ENCODE measurements at regions not wholly inside any gene's neighbourhood (a gene's known extent, or its start where the extent isn't known, plus 50 kb on each side); places are given as distances from the start of the nearest gene placed in this dataset.

GRCh38 chr2:192499476-192499875, 304.7 kb upstream of the TMEFF2 start:
- Histone ChIP-seq H3K79me2 (ENCODE audit: control insufficient read depth, insufficient read depth, low read length) (no peaks in the 10 kb centered on the region), H3K27ac (ENCODE audit: control insufficient read depth, insufficient read depth) (no peak overlapping the region), H3K4me3 (no peak overlapping the region), H4K20me1 (ENCODE audit: control insufficient read depth, insufficient read depth) (no peaks in the 10 kb centered on the region), H3K4me1 (ENCODE audit: control insufficient read depth, insufficient read depth, low read length) (no peaks in the 10 kb centered on the region), H3K9ac (ENCODE audit: control insufficient read depth, insufficient read depth, low read length) (no peak overlapping the region), H3K9me3 (replicated peaks; ENCODE audit: control insufficient read depth, insufficient read depth, low read length) (no peaks in the 10 kb centered on the region), H2AFZ (ENCODE audit: control insufficient read depth, low read depth, low read length) (no peak overlapping the region), H3K4me2 (ENCODE audit: control insufficient read depth, insufficient read depth) (no peak overlapping the region), H3K36me3 (ENCODE audit: control insufficient read depth in 2 of 2, insufficient read depth in 2 of 2, low read length in 1 of 2) (no peaks in the 10 kb centered on the region), H3K27me3 (replicated peaks in 1 of 2; ENCODE audit: control insufficient read depth in 2 of 2, insufficient read depth in 2 of 2, low read length in 1 of 2) (no peaks in the 10 kb centered on the region)
- intact Hi-C loops (cut with micrococcal nuclease; ENCODE audit: unreplicated experiment) (no loop called here), in situ Hi-C loops (cut with MboI) (no loop called here)
- DNase-seq (ENCODE audit: low read depth, low spot score) (no peak), ATAC-seq (no peak), FAIRE-seq (no peak)
- SMC1A ChIA-PET (ENCODE audit: uncharacterized antibody, unreplicated experiment), result no interaction called here
- POLR2A ChIA-PET, result no interaction called here
- RAD21 ChIA-PET (ENCODE audit: unreplicated experiment), result no interaction called here
- TF ChIP-seq TCF12 (IDR thresholded peaks at IDR 0.05; ENCODE audit: low read depth, low read length) (no peak), RBBP5 (conservative IDR thresholded peaks at IDR 0.05) (no peak)
- CTCF ChIA-PET, result no interaction called here
- BruUV-seq (replicated peaks), result no TSS peak

GRCh38 chr2:192498747-192499146, 304.0 kb upstream of the TMEFF2 start:
- ChIA-PET POLR2A (interaction anchor here (0.6 kb wide), 1 partner anchor 73 kb away, joined by 3 read pairs; no protein-coding TSS in a partner anchor), SMC1A (ENCODE audit: uncharacterized antibody, unreplicated experiment) (no interaction called here), CTCF (no interaction called here), RAD21 (ENCODE audit: unreplicated experiment) (no interaction called here)
- Histone ChIP-seq H3K27me3 (replicated peaks in 1 of 2; ENCODE audit: control insufficient read depth in 2 of 2, insufficient read depth in 2 of 2, low read length in 1 of 2) (no peaks in the 10 kb centered on the region), H3K9me3 (replicated peaks; ENCODE audit: control insufficient read depth, insufficient read depth, low read length) (no peaks in the 10 kb centered on the region), H4K20me1 (ENCODE audit: control insufficient read depth, insufficient read depth) (no peaks in the 10 kb centered on the region), H2AFZ (ENCODE audit: control insufficient read depth, low read depth, low read length) (no peak overlapping the region), H3K36me3 (ENCODE audit: control insufficient read depth in 2 of 2, insufficient read depth in 2 of 2, low read length in 1 of 2) (no peaks in the 10 kb centered on the region), H3K4me2 (ENCODE audit: control insufficient read depth, insufficient read depth) (no peak overlapping the region), H3K79me2 (ENCODE audit: control insufficient read depth, insufficient read depth, low read length) (no peaks in the 10 kb centered on the region), H3K9ac (ENCODE audit: control insufficient read depth, insufficient read depth, low read length) (no peak overlapping the region), H3K4me3 (no peak overlapping the region), H3K4me1 (ENCODE audit: control insufficient read depth, insufficient read depth, low read length) (no peaks in the 10 kb centered on the region), H3K27ac (ENCODE audit: control insufficient read depth, insufficient read depth) (no peak overlapping the region)
- intact Hi-C loops (cut with micrococcal nuclease; ENCODE audit: unreplicated experiment), result no loop called here
- FAIRE-seq (no peak), DNase-seq (ENCODE audit: low read depth, low spot score) (no peak), ATAC-seq (no peak)
- WGBS (ENCODE audit: insufficient coverage, insufficient replicate concordance, low lambda C conversion rate, missing lambda C conversion rate), result 55% methylated on average over 11 of the region's 11 CpGs
- in situ Hi-C loops (cut with MboI), result no loop called here
- BruUV-seq (replicated peaks), result no TSS peak
- TF ChIP-seq CEBPZ (IDR thresholded peaks at IDR 0.05; ENCODE audit: low read depth, low read length), result no peak
- TF ChIP-seq KAT2A (conservative IDR thresholded peaks at IDR 0.05; ENCODE audit: control insufficient read depth, low read depth, low read length), result no peak
- TF ChIP-seq HSF1 (IDR thresholded peaks at IDR 0.05; ENCODE audit: low read depth, low read length), result no peak
- TF ChIP-seq MLLT1 (IDR thresholded peaks at IDR 0.05), result no peak
- no peak for TF ChIP-seq DPF2 (IDR thresholded peaks at IDR 0.05)
- no peak for TF ChIP-seq TCF7 (IDR thresholded peaks at IDR 0.05; ENCODE audit: borderline replicate concordance)
- TF ChIP-seq SMARCA5 (IDR thresholded peaks at IDR 0.05), result no peak
- TF ChIP-seq CHD2 (IDR thresholded peaks at IDR 0.05; ENCODE audit: borderline replicate concordance, low read depth, low read length), result no peak
- TF ChIP-seq MEF2A (IDR thresholded peaks at IDR 0.05; ENCODE audit: insufficient read depth, low read depth, low read length), result no peak
- no peak for TF ChIP-seq SRF (IDR thresholded peaks at IDR 0.05; ENCODE audit: low read depth in 2 of 2, low read length in 2 of 2)
- TF ChIP-seq ZBED1 (IDR thresholded peaks at IDR 0.05; ENCODE audit: borderline replicate concordance), result no peak
- no peak for TF ChIP-seq MYB (IDR thresholded peaks at IDR 0.05; ENCODE audit: borderline replicate concordance, low read depth, low read length)
- TF ChIP-seq CBX3 (IDR thresholded peaks at IDR 0.05; ENCODE audit: borderline replicate concordance, low read depth), result no peak

Data from GM12878 (cell line).